ENCODE measurements at regions not wholly inside any gene's neighbourhood (a gene's known extent, or its start where the extent isn't known, plus 50 kb on each side); places are given as distances from the start of the nearest gene placed in this dataset.
"Not testable (repeated sequence)": the region's sequence is repeated elsewhere in the genome, so short reads cannot be mapped to it uniquely, and the experiment has no call there.

- no peak for DNase-seq
Observed at GRCh38 chr3:31300456-31301443, 232.0 kb upstream of the STT3B start.

GRCh38 chr3:31302343-31302742 lies 230.4 kb upstream of the STT3B start:
- DNase-seq, result no peak

GRCh38 chr3:31305340-31305739 lies 227.4 kb upstream of the STT3B start:
- DNase-seq, result no peak

- no peak for DNase-seq
Observed at GRCh38 chr3:31307131-31307785, 225.5 kb upstream of the STT3B start.

GRCh38 chr3:31311559-31311958 lies 221.2 kb upstream of the STT3B start:
- DNase-seq, result no peak

GRCh38 chr3:31312400-31312799 lies 220.3 kb upstream of the STT3B start:
- no peak for DNase-seq

- no peak for DNase-seq
Observed at GRCh38 chr3:31314258-31314657, 218.5 kb upstream of the STT3B start.

GRCh38 chr3:31319332-31319731 lies 213.4 kb upstream of the STT3B start:
- DNase-seq, result no peak

- DNase-seq, result no peak
Observed at GRCh38 chr3:31321620-31322019, 211.1 kb upstream of the STT3B start.

GRCh38 chr3:31322460-31322859 lies 210.3 kb upstream of the STT3B start:
- DNase-seq, result no peak

- not testable (repeated sequence) for DNase-seq
Observed at GRCh38 chr3:31327826-31328357, 204.8 kb upstream of the STT3B start.

GRCh38 chr3:31331278-31331677 lies 201.4 kb upstream of the STT3B start:
- no peak for DNase-seq

GRCh38 chr3:31341130-31341529 lies 191.6 kb upstream of the STT3B start:
- no peak for DNase-seq

GRCh38 chr3:31343075-31343474 lies 189.7 kb upstream of the STT3B start:
- no peak for DNase-seq

- DNase-seq, result no peak
Observed at GRCh38 chr3:31345581-31345980, 187.1 kb upstream of the STT3B start.

GRCh38 chr3:31346542-31346979 lies 186.2 kb upstream of the STT3B start:
- no peak for DNase-seq

GRCh38 chr3:31349001-31349748 lies 183.6 kb upstream of the STT3B start:
- no peak for DNase-seq

- DNase-seq, result no peak
Observed at GRCh38 chr3:31350307-31350706, 182.4 kb upstream of the STT3B start.

GRCh38 chr3:31352331-31352730 lies 180.4 kb upstream of the STT3B start:
- no peak for DNase-seq

- DNase-seq, result no peak
Observed at GRCh38 chr3:31353166-31353565, 179.6 kb upstream of the STT3B start.

GRCh38 chr3:31354373-31354772 lies 178.4 kb upstream of the STT3B start:
- no peak for DNase-seq

- DNase-seq, result no peak
Observed at GRCh38 chr3:31355807-31356206, 176.9 kb upstream of the STT3B start.

- DNase-seq, result no peak
Observed at GRCh38 chr3:31356941-31357340, 175.8 kb upstream of the STT3B start.

All from 8988T (cell line).